ENCODE measurements at regions not wholly inside any gene's neighbourhood (a gene's known extent, or its start where the extent isn't known, plus 50 kb on each side); places are given as distances from the start of the nearest gene placed in this dataset.
A peak's percentile ranks its signal among the peaks of the same experiment; 100 is the strongest.
"Not testable (repeated sequence)": the region's sequence is repeated elsewhere in the genome, so short reads cannot be mapped to it uniquely, and the experiment has no call there.

GRCh38 chr7:91767820-91768219, 112.7 kb downstream of the MTERF1 start:
- DNase-seq (ENCODE audit: low spot score in 2 of 2) (no peak), ATAC-seq (no peak)
- Mint-ChIP-seq H3K36me3 (no peaks in the 10 kb centered on the region), H3K27ac (no peak overlapping the region), H3K9me3 (peaks cover 3 to 5% of the 10 kb centered on the region in 2 donors)

DNA sequence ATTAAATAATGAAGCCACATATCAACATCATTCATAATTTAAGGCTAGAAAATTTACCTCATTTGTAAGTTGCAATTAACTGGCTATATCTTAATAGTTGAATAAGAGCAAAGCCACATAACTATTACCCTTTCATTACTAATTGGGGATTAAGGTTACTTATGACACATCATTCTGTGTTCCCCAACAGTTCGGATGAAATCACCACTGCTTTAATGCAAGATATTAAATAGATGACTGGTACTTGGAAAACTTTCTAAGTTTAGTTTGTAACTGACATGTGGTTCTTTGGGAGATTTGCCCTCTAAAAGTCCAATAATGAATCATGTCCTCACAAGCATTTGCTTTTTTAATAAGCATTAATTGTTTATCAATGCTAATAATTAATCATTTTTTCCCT, 109.1 kb downstream of the MTERF1 start:
- H3K27ac Mint-ChIP-seq: no peak overlapping the region
- ATAC-seq: no peak
- no peaks in the 10 kb centered on the region for H3K9me3 Mint-ChIP-seq
- H3K36me3 Mint-ChIP-seq: no peaks in the 10 kb centered on the region
- DNase-seq (ENCODE audit: low spot score in 2 of 2): no peak

DNA sequence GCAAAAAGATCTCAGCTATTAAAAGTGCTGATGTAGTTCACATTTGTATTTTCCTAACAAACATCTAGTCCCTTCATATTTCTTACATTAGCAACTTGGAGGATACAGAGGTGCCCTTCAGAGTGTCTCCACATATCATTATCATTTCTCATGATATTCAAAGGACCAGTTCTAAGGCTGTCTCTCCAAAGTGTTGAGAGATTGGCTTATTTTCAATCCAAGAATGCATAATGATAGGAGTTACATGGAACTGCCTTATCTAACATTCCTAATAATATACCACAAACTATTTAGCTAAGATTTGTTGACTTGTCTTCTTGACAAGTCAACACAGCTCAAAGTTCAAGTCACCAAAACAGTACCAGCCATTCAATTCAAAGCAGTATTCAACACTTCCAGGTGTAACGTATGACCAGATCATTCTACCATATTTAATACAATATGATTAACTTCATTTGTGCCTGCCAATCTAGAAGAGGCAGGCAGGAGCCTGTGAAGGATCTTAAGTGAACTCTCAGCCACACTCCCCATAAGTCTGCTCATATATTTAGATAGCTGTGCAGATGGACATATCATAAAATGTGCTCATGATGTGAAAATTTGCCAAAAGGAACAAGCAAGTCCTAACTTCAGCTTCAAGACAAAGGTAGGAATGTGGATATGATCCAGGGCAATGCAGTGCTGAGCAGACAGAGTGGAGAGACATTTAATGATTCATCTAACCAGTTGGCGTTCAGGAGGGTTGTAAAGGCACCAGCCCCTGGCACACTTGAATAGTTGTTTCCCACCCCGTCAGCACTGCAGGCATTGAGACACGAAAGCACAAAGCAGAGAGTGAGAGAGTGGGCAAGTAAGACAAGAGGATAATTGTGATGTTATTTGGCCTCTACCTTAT, 108.3 kb downstream of the MTERF1 start:
- no peak for ATAC-seq
- Mint-ChIP-seq H3K36me3 (no peaks in the 10 kb centered on the region), H3K27ac (no peak overlapping the region), H3K9me3 (no peaks in the 10 kb centered on the region)
- DNase-seq (ENCODE audit: low spot score in 2 of 2): no peak

- ATAC-seq (no peak), DNase-seq (ENCODE audit: low spot score in 2 of 2) (no peak)
- H3K27ac Mint-ChIP-seq: no peak overlapping the region
- no peaks in the 10 kb centered on the region for H3K9me3 Mint-ChIP-seq
- no peaks in the 10 kb centered on the region for H3K36me3 Mint-ChIP-seq
Observed at GRCh38 chr7:91776171-91776570, 104.3 kb downstream of the MTERF1 start.

DNA sequence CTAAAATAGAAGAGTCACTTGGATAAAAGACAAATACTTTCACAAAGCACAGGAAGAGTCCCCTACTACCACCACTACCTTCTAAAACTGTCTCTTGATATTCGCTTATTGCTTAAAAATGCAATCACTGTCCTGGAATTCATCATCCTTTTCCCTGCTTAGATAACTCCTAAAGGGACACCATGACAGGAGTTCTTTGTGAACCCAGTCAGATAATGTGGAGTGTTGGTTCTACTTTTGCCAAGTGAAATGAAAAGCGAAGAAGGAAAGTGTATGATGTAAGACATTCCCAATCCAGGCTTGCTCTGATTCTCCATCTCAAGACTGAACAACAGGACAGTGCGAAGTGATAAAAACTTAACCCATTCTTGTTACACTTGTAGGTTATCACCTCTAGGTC, 103.0 kb downstream of the MTERF1 start:
- DNase-seq (ENCODE audit: low spot score in 2 of 2): no peak

GRCh38 chr7:91778416-91778815, 102.1 kb downstream of the MTERF1 start:
- H3K9me3 Mint-ChIP-seq: no peaks in the 10 kb centered on the region
- H3K36me3 Mint-ChIP-seq: no peaks in the 10 kb centered on the region
- H3K27ac Mint-ChIP-seq: no peak overlapping the region
- ATAC-seq (no peak), DNase-seq (ENCODE audit: low spot score in 2 of 2) (no peak)

More for the DNA sequence above, 103.0 kb downstream of the MTERF1 start:
- Mint-ChIP-seq H3K9me3 (no peaks in the 10 kb centered on the region), H3K36me3 (no peaks in the 10 kb centered on the region), H3K27ac (no peak overlapping the region)
- no peak for ATAC-seq

GRCh38 chr7:91780521-91780920, 100.0 kb downstream of the MTERF1 start:
- Mint-ChIP-seq H3K36me3 (no peaks in the 10 kb centered on the region), H3K27ac (no peak overlapping the region), H3K9me3 (no peaks in the 10 kb centered on the region)
- ATAC-seq: no peak
- no peak for DNase-seq (ENCODE audit: low spot score in 2 of 2)

- ATAC-seq: no peak
Observed at GRCh38 chr7:91784469-91784868, 96.0 kb downstream of the MTERF1 start.

GRCh38 chr7:91787931-91788330, 92.6 kb downstream of the MTERF1 start:
- Mint-ChIP-seq H3K27ac (no peak overlapping the region), H3K36me3 (peaks cover 0 to 6% of the 10 kb centered on the region in 2 donors), H3K9me3 (no peaks in the 10 kb centered on the region)
- no peak for DNase-seq (ENCODE audit: low spot score in 2 of 2)
- ATAC-seq: no peak

More at GRCh38 chr7:91784469-91784868, 96.0 kb downstream of the MTERF1 start:
- H3K27ac Mint-ChIP-seq: no peak overlapping the region
- no peaks in the 10 kb centered on the region for H3K9me3 Mint-ChIP-seq
- no peak for DNase-seq (ENCODE audit: low spot score in 2 of 2)
- H3K36me3 Mint-ChIP-seq: no peaks in the 10 kb centered on the region

GRCh38 chr7:91789086-91789485, 91.4 kb downstream of the MTERF1 start:
- H3K9me3 Mint-ChIP-seq: no peaks in the 10 kb centered on the region
- no peak for DNase-seq (ENCODE audit: low spot score in 2 of 2)
- H3K27ac Mint-ChIP-seq: no peak overlapping the region
- H3K36me3 Mint-ChIP-seq: peaks cover 0 to 16% of the 10 kb centered on the region in 2 donors
- no peak for ATAC-seq

DNA sequence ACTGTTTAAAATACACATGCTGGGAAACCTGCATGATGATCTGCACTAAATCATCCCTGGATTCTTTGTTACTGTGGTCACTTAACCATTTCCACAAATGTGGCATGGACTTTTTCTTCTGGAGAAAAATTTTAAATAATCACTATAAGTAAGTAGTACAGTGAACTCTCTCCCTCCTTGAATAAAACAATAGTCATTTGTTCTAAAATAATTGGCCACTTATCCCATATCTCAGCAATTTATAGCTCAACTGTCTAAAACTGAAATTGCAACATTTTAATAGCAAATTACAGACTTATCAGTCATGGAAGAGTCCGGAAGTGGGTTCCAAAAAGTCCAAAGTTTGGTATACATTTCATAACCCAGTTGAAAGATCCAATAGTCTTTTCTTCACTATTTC, 90.9 kb downstream of the MTERF1 start:
- ATAC-seq: no peak
- no peak for DNase-seq (ENCODE audit: low spot score in 2 of 2)
- Mint-ChIP-seq H3K36me3 (peaks cover under 1 to 16% of the 10 kb centered on the region in 2 donors), H3K27ac (no peak overlapping the region), H3K9me3 (no peaks in the 10 kb centered on the region)

- peaks cover 4 to 16% of the 10 kb centered on the region in 2 donors for H3K36me3 Mint-ChIP-seq
- ATAC-seq; DNase-seq (ENCODE audit: low spot score in 2 of 2); H3K27ac Mint-ChIP-seq; H3K9me3 Mint-ChIP-seq: not testable (repeated sequence)
Observed at GRCh38 chr7:91790646-91791045, 89.9 kb downstream of the MTERF1 start.

DNA sequence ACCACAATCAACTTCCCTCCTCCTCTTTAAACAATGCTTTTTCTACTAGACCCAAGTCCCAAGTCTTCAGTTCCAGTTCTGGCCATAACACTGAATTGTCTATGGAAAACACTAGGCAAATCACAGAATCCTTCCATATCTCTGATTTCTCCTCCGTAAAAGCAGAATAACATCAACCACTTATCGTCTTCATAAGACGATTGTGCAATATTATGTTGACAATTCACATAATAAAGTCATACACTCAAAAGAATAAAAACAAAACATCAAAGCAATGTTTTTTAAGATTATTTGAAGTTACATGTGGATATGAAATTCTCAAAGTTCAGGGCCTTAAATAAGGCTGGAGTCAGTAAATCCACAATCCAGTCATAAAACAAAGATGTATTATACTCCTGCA, 84.4 kb downstream of the MTERF1 start:
- DNase-seq (ENCODE audit: low spot score in 2 of 2) (no peak), ATAC-seq (no peak)
- H3K9me3 Mint-ChIP-seq: peaks cover 0 to 4% of the 10 kb centered on the region in 2 donors
- no peak overlapping the region for H3K27ac Mint-ChIP-seq
- peaks cover 4 to 16% of the 10 kb centered on the region in 2 donors for H3K36me3 Mint-ChIP-seq

GRCh38 chr7:91798425-91798824, 82.1 kb downstream of the MTERF1 start:
- ATAC-seq (no peak), DNase-seq (ENCODE audit: low spot score in 2 of 2) (no peak)
- no peak overlapping the region for H3K27ac Mint-ChIP-seq
- H3K9me3 Mint-ChIP-seq: peaks cover 0 to 4% of the 10 kb centered on the region in 2 donors
- H3K36me3 Mint-ChIP-seq: peaks cover 4 to 6% of the 10 kb centered on the region in 2 donors

DNA sequence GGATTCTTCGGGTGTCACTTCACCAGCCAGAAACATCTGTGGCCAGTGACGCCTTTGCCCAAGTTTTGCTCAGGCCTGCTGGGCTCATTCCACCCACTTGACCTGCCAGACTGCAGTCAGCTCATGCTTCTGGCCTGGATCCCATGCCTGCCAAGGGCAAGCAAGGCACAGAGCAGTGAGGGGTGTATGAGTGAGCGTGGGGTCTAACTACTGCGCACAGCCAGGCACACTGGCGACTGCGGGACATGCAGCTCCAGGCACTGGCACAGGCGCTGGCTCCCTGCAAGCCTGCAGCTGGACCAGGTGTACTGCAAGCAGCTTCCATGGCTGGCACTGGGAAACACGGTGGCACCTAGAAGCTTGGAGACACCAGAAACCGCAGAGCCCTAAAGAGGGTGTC, 80.1 kb downstream of the MTERF1 start:
- ATAC-seq: no peak
- no peak overlapping the region for H3K27ac Mint-ChIP-seq
- no peaks in the 10 kb centered on the region for H3K9me3 Mint-ChIP-seq
- no peak for DNase-seq (ENCODE audit: low spot score in 2 of 2)
- H3K36me3 Mint-ChIP-seq: no peaks in the 10 kb centered on the region

DNA sequence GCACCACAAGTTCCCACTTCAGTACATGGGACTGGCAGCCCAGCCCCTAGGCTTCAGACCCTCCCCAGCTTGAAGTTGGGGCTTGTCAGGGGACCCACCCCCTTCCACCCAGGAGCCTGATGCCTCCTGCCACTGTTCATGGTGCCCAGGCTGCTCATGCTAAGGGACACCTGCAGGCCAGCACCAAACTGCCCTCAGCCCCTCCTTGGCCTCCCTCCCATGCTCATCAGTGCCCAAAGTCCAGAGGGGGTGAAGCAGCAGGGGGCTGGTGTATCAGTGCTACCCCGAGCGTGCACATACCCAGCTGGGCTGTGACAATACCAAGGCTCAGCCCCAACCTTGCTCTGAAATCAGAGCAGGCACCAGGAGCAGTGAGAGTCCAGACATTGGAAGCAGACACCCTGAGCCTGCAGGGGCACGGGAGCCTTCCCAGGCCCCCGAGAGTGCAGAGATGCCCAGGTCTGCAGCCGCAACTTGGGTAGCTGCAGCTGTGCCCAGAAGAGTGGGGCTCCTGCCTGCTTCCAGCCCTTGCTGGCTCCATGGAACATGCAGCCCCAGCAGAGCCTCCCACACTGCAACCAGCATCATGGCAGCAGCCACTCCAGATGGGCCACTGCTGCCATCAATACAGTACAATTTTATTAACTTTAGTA, 79.0 kb downstream of the MTERF1 start:
- DNase-seq (ENCODE audit: low spot score in 2 of 2) (no peak), ATAC-seq (no peak)
- Mint-ChIP-seq H3K9me3 (no peaks in the 10 kb centered on the region), H3K36me3 (no peaks in the 10 kb centered on the region), H3K27ac (peak overlapping the region in 1 of 2 donors; percentile 29)

- Mint-ChIP-seq H3K9me3 (peaks cover 0 to 1% of the 10 kb centered on the region in 2 donors), H3K36me3 (no peaks in the 10 kb centered on the region), H3K27ac (no peak overlapping the region)
- ATAC-seq (no peak), DNase-seq (ENCODE audit: low spot score in 2 of 2) (no peak)
Observed at GRCh38 chr7:91811236-91811635, 69.3 kb downstream of the MTERF1 start.

DNA sequence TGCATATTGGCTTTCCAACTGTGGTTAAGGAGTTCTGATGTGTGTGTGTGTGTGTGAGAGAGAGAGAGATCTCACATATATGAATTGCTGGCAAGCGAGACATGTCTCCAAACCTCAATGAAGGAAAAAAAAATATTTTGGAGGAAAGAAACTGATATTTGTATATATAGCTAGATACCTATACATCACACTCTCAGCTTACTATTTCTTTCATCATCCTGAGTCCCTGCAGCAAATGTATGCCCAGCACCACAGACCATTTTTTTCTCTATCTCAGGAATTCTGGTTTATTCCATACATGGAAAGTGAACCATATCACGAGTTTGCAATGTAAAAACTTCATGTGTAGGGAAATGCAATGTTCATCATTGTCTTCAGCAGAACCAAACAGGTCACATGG, 68.9 kb downstream of the MTERF1 start:
- Mint-ChIP-seq H3K27ac (no peak overlapping the region), H3K9me3 (peaks cover 0 to 4% of the 10 kb centered on the region in 2 donors), H3K36me3 (no peaks in the 10 kb centered on the region)
- ATAC-seq (no peak), DNase-seq (ENCODE audit: low spot score in 2 of 2) (no peak)
